Prostate gland (tissue), 2 donors: ENCODE measurements at regions not wholly inside any gene's neighbourhood (a gene's known extent, or its start where the extent isn't known, plus 50 kb on each side); places are given as distances from the start of the nearest gene placed in this dataset.

ENCODE experiments used
- POLR2A ChIP-seq: fragments of 450-650 bp; IDR thresholded peaks from one replicate; pipeline ENCODE4 v1.6.1; 2016; ENCODE audit warnings: antibody characterized with exemption, mild to moderate bottlenecking
- TF ChIP-seq, protein P1 (sequence below), 4 experiments: fragments of 200-600 bp in 2 of 4; fragments of 450-650 bp in 2 of 4; sonication (generic) in 2 of 4; IDR thresholded peaks; 1 replicate in 3 of 4; 2 replicates in 1 of 4; pipeline ENCODE4 v1.5.1; 2016 to 2019; ENCODE audit warnings: antibody characterized with exemption in 4 of 4, mild to moderate bottlenecking in 2 of 4, moderate library complexity in 2 of 4

DNA sequence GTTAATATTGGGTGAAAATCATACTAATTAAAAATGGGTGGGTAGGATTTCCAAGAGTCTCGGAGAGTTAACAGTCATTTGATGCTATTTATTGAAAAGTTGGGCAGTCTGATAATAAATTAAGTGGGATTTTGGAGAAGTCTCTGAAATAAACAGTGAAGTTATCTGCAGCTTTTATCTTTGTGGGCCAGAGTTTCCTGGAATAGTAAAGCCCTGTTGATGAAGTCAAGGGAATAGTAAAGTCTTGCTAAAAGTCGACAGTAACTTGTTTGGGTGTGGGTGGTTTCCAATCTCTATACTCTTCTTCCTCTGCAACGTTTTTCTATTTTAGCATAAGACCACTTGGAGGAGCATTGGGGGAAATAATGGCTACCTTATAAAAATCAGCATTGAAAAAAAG is 493.6 kb downstream of the EPM2A start:
- TF ChIP-seq POLR2A: no peak
- TF ChIP-seq, protein P1, sequence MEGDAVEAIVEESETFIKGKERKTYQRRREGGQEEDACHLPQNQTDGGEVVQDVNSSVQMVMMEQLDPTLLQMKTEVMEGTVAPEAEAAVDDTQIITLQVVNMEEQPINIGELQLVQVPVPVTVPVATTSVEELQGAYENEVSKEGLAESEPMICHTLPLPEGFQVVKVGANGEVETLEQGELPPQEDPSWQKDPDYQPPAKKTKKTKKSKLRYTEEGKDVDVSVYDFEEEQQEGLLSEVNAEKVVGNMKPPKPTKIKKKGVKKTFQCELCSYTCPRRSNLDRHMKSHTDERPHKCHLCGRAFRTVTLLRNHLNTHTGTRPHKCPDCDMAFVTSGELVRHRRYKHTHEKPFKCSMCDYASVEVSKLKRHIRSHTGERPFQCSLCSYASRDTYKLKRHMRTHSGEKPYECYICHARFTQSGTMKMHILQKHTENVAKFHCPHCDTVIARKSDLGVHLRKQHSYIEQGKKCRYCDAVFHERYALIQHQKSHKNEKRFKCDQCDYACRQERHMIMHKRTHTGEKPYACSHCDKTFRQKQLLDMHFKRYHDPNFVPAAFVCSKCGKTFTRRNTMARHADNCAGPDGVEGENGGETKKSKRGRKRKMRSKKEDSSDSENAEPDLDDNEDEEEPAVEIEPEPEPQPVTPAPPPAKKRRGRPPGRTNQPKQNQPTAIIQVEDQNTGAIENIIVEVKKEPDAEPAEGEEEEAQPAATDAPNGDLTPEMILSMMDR (IDR thresholded peaks at IDR 0.05): no peak
